Activated T-helper 9 cell treated with anti-CD3 and anti-CD28 coated beads, Interleukin-2, amount 50 U/mL, for 16 hours (primary cell): ENCODE measurements at regions not wholly inside any gene's neighbourhood (a gene's known extent, or its start where the extent isn't known, plus 50 kb on each side); places are given as distances from the start of the nearest gene placed in this dataset.
"Not testable (repeated sequence)": the region's sequence is repeated elsewhere in the genome, so short reads cannot be mapped to it uniquely, and the experiment has no call there.

Experiments
- DNase-seq: peaks from one replicate; pipeline ENCODE4 v3.0.0-alpha.2; 2020; ENCODE audit warnings: low read depth

GRCh38 chr11:81420668-81421250 is 1312.9 kb downstream of the FAM181B start:
- DNase-seq, result no peak

DNA sequence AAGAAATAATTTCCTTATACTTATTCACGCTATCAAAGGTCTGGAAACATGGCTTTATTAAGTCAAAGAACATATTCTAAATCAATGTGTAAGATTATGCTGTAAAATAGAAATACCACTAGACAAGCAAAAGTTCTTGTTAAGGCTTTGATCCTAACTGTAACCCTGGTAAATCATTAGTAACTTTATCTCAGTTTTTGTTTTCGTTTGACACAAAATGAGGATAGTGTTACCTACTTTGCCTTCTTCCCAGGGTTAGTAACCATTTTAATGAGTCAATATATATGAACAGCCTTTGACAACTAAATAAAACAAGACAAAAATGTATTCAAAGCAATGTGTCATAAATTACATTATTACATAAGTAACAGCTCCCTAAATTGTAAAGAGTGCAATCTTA is 1336.3 kb downstream of the FAM181B start:
- no peak for DNase-seq

GRCh38 chr11:81394311-81394710 is 1339.4 kb downstream of the FAM181B start:
- DNase-seq, result no peak

DNA sequence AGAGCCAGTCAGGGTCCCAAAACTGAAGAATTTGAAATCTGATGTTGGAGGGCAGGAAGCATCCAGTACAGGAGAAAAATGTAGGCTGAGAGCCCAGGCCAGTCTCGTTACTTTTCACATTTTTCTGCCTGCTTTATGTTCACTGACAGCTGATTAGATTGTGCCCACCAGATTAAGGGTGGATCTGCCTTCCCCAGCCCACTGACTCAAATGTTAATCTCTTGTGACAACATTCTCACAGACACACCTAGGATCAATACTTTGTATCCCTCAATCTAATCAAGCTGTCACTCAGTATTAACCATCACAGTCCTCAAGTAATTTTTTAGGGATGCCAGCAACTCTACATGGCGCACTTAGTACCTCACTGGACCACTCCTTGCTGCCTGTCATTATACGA is 1345.3 kb downstream of the FAM181B start:
- no peak for DNase-seq

GRCh38 chr11:81380395-81380794 is 1353.3 kb downstream of the FAM181B start:
- DNase-seq, result no peak

DNA sequence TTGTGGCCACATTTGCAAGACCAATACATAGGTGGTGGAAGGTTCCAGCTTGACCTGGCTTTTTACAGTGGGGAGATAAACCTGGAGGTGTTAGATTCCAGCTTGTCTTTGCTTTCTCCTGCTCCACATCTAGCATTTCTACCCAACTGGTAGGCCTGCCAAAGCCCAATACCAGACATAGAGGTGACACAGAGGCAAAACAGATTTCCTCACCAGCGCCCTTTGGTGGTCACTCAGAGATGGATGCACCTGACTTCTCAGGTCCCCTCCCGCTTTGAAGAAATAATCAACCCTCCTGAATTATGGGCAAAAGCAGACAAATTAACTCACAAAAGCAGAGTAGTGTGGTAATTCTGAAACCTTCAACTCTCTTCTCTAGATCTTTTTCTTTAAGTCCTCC is 1356.2 kb downstream of the FAM181B start:
- DNase-seq, result no peak

DNA sequence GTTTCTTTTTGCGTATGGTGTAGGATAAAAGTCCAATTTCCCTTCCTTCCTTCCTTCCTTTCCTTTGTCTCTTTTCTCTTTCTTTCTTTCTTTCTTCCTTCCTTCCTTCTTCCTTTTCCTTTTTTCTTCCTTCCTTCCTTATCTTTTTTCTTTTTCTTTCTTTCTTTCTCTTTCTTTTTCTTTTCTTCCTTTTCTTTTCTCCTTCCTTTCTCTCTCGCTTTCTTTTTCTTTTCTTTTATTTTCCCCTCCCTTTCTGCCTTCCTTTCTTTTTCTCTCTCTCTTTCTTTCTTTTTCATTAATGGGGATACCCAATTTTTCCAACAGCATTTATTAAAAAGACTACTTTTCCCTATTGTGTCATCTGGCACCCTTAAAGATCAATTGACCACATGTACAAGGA is 1359.7 kb downstream of the FAM181B start:
- DNase-seq, result no peak

DNA sequence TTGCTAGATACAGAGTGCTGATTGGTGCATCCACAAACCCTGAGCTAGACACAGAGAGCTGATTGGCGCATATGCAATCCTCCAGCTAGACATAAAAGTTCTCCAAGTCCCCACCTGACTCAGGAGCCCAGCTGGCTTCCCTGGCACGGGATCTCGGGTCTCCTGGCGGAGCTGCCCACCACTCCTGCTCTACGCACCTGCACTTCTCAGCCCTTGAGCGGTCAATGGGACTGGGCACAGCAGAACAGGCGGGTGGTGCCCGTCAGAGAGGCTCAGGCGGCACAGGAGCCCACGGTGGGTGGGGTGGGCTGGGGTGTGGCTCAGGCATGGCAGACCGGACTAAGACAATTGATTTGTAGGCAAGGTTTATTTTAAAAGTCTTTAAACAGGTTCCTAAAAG is 1365.5 kb downstream of the FAM181B start:
- DNase-seq, result no peak

- DNase-seq, result no peak
Observed at GRCh38 chr11:81365496-81365895, 1368.2 kb downstream of the FAM181B start.

- no peak for DNase-seq
Observed at GRCh38 chr11:81359476-81359875, 1374.2 kb downstream of the FAM181B start.

DNA sequence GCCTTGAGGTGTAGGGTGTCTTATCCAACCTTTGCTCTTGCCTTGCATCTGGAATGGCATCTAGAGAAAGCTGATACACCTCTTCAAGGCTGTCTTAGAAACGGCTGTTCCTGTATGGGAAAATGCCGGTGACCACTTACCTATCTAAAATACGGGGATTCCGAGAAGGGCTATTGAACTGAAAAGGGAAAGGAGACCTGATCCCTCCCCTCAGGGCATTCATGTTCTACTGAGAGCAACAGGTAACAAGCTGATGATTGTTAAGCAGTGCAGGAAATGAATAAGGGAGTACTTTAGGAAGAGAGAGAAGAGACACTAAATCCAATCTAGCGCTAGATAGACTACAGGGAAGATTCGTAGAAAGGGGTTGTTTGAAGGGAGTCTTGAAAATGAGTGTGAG is 1388.1 kb downstream of the FAM181B start:
- DNase-seq, result no peak

GRCh38 chr11:81342966-81343365 is 1390.7 kb downstream of the FAM181B start:
- DNase-seq, result no peak

GRCh38 chr11:81340225-81340624 is 1393.4 kb downstream of the FAM181B start:
- no peak for DNase-seq

GRCh38 chr11:81339521-81339920 is 1394.1 kb downstream of the FAM181B start:
- DNase-seq, result no peak

DNA sequence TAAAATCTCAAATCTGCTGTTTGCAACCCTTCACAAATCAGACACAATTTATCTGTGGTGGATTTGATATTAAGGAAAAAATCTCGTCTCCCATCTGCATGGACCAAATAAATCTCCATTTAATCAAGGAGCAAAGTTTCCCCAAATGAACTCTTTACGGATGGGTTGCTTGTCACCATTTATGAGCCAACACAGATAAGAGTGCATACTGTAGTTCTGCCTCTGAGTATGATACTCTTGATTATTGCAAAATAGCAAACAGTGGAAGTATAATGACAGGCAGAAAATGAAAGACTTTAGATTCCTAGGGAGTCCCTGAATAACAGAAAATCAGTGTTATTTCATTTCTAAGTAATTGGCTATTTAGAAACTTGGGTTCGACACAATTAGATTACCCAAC is 1395.9 kb downstream of the FAM181B start:
- DNase-seq, result no peak

DNA sequence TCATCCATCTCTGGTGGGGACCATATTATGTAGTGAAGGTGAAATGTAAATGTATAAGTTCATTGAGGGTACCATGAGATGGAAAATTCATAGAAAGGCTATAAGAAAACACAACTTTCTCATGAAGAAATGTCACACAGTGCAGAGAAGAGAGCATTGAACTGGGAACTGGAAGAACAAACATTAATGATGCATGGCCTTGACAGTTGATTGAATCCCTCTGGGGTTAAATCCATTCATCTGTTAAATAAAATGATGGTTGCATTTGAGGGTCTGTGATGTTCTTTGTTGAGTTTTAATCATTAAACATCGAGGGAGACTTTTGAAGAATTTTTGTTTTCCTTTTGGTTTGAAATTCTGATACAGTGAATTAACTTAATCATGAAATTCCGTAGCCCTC is 1401.4 kb downstream of the FAM181B start:
- DNase-seq, result no peak

DNA sequence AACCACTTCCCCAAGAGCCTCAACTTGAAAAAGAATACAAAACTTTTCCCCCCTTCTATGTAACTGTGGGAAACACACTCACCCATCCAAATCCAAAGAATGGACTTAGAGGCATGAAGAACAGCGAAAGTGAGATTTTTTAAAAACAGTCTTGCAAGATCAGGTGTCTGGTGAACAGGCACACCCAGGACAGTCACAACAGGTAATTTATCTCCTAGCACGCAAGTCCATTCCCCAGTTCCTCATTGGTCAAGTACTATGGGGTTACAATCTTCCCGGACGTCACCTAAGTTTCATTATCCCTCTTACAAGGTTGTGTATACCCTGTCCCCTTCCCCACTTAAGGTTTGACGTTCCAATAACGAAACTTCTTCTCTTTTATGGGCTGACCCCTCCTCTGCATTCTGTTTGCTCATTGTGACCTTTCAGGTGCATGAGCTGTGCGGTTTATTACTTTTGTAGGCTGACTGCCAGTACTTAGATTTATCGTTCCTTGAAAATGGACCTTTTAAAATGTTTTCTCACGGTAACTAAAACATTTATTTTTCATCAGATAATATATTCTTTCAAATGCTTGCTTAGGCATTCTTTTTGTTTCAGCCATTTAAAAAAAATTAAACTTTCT is 1401.9 kb downstream of the FAM181B start:
- no peak for DNase-seq

- no peak for DNase-seq
Observed at GRCh38 chr11:81331088-81331487, 1402.6 kb downstream of the FAM181B start.

DNA sequence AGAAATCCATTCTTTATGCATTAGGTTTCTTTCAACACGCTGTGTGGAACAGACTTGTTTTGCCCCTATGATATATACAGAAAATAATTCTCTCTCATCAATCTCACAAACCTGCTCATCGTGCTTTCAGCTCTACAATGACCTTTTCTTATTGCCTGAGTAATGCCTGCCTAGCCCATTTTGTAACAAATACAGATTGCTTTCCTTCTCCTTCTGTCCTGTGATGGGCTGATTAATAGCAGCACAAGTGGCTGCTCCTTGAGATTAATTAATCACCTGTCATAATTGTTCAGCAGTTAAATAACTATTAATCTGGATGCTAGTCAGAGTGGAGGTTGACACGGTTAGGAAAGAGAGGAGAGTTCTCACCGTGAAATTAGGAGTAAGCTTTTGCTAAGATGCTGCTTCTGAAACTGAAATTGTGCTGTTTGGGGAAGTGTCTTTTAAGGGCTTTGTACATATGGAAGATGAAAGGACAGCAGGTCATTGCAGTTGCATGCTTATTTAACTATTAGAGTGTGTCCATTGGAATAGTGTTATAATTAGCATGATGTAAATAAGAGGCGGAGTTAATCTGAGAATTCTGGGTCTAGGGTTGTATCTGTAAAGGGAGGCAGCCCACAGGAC is 1430.5 kb downstream of the FAM181B start:
- no peak for DNase-seq

DNA sequence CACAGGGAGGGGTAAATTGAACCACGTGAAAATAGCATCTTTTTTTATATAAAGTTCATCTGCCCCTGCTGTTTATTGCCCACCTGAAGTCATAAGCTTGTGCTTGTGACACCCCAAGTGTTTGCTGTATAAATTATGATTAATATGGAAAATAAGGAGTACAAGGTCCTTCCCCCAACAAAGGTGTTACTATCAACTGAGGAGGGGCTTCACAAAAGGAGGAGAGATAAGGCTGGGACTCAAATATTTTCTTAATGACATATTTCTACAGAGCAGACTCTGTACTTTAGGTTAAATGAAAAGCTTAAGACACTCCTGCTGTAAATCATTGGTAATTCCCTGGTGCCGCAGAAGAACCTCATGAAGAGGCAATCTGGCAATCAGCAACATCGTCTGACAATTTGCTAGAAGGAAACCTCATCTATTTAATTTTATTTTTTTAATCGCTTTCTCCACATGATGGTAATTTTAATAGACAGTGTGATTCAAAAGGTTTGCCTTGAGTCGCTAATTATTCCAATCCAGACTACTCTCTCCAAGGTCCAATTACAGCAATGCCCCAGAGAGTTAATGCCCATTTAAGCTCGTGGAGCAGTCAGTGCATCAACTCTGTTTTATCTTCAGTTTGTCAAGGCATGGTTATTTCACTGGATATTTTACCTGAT is 1432.4 kb downstream of the FAM181B start:
- DNase-seq, result no peak

GRCh38 chr11:81286959-81287358 is 1446.7 kb downstream of the FAM181B start:
- no peak for DNase-seq

DNA sequence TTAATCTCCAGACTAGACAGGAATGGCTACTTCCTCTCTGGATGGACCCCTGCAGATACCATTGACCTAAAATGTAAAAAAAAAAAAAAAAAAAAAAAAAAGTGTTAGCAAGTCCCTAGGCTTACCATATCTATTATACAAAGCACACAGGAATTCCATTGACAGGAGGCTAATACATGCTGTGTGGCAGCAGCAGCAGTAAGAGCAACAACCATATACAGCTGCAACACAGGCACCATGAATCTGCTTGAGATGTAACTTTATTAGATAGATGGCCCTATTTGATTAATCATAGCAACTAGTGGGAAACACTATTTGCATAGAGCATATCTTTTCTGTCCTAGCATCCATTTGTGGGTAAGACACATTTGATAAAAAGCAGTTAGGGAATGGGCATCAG is 1447.1 kb downstream of the FAM181B start:
- no peak for DNase-seq

GRCh38 chr11:81280228-81280627 is 1453.4 kb downstream of the FAM181B start:
- not testable (repeated sequence) for DNase-seq
